Renal cortical epithelial cell (primary cell): ENCODE measurements at regions not wholly inside any gene's neighbourhood (a gene's known extent, or its start where the extent isn't known, plus 50 kb on each side); places are given as distances from the start of the nearest gene placed in this dataset.

Experiments
- DNase-seq: peaks from one replicate; pipeline ENCODE4 v3.0.0-alpha.2; 2011; ENCODE audit warnings: low read depth

DNA sequence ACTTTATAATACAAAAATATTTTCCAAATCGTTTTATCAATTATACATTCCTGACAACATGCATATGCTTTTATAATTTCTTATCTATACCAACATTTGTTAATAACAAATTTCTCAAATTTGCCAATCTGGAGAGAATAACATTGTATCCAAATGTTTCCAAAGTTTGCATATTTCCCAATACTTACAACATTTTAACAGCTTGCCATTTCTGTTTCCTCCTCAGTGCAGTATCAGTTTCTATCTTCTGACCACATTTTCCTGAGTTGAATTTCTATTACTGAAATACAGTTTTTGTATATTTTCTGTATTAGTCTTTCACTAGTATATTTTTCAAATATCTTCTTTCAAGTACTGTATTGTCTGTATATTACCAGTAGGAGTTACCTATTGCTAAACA lies 1594.3 kb downstream of the PLA2G4A start:
- no peak for DNase-seq

DNA sequence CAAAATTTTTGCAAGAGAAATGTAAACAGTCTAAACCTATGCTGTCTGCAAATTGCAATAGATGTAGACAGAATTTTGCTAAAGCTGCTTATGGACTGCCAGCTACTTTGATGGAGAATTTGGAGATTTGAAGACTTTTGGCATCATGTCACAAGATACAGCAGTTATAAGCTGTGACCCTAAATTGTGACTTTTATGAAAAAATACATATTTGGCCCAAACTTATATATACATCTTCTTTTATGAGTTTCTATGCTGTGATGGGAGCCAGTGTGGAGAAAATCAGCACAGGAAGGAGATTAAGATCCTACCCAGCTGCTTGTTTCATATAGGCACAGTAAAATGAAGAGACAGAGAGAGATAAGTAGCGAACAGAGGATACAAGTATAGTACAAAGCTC lies 1595.4 kb downstream of the PLA2G4A start:
- DNase-seq: no peak

DNA sequence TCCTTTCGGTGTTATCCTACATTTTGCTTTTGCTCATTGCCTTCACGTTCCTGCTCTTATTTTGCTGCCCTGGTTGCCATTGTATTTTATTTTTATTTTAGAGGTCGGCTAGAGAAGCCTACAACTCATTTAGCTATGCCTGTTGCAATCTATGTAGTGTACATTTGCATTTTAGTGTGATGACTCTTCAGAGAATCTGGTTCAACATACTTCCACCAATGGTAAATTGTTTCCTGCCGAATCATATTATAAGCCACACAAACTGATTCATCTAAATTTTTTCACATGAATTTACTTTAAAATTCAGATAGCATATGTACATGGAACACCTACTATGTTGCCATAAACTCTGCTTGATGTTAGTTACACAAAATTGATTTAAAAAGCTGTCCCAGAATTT lies 1596.9 kb downstream of the PLA2G4A start:
- no peak for DNase-seq

DNA sequence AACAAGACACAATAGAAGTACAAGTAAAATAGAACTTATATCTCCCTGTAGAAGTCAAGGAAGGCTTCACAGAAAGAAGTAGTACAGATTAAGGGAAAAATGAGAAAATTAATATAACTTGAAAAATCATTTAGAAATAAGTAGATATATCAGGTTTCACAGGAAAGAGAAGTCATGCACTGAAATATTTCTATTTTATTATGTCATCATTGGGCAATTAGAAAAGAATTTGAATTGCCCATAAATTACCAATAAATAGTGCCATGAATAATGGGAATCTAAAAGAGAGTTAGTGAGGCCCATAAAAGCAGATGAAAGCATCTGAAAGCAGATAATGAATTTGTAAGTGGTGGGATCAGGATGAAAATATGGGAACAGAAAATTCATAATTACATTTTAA lies 1597.8 kb downstream of the PLA2G4A start:
- no peak for DNase-seq

DNA sequence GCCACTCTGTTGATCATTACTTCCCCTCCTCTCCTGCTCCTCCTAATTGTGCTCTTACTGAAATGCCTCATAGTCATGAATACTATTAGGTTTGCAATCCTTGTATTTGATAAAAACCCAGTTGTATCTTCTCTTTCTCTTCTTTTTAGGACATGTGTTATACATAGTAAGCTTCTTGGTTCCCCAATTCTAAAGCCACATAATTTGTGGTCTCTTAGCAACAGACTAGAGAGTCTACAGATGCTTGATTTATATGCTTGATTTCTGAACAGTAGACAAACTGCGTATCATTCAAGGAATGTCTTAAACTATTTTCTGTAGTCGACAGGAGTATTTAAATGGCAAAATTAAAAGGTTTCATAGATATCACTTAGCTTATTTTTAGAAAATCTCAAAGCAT lies 1598.9 kb downstream of the PLA2G4A start:
- DNase-seq: no peak

DNA sequence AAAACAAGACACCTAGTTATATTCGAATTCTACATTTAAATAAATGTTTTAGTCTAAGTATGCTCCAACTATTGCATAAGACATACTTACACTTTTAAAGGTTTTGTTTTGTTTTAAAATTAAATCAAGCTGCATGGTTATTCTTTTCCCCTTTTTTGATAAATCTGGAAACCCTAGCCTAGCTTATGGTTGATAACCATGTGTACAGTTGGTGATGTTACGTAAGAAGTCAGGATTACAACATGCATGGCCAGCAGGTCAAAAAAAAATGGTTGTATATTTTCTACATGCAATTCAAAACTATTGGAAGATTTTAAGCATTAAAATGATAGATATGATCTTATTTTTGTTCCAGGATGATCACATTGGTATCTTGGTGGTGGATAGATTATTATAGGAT lies 1600.6 kb downstream of the PLA2G4A start:
- no peak for DNase-seq

DNA sequence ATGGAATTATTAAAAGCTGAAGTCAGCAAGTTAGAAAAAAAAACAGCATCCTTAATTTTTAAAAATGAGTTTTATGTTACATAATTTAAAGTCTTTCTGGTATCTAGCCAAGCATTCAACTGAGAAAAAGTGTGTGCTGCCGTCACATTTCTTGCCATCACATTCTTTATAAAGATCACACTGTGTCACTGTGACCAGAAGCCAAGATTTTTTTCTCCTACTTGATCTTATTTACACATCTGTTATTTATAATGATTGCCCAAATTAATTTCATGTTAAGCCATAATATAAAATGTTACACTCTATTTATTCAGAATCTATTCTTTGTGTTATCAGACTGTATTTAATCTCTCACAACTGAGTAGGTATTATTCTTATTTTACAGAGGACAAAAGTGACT lies 1603.7 kb downstream of the PLA2G4A start:
- no peak for DNase-seq

DNA sequence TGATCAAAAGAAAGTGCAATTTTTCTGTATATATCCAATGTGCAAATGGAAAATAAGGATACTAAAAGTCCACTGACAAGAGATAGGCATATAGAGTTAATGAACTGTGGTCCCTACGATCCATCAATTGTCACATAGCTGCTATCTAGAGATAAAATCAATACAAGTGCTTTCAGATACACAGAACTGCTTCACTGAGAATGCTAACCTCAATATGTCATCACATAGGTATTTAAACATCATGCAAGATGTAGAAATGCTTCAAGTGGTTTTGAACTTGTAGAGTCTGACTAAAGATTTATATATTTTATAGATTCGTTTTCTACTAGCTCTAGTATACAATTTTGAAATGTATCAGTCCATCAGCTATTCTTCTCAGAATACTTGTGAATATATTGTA lies 1604.7 kb downstream of the PLA2G4A start:
- peak; percentile 11 for DNase-seq

DNA sequence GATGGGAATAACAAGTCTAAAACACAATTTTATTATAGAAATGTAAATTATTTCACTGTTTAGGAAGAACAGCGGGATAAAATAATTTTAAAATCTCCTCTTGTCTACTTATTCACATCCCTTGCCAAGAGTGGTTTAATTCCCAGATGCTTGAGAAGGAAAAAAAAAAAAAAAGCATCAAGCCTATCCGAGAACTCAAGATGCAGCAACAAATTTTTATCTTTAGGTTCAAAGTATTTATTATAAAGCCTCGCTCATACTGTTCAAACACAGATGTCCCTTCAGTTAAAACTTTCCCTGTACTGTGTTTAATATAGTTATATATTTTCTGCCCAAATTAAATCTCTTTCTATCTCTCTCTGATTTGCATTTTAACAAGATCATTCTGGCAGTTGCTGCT lies 1615.8 kb downstream of the PLA2G4A start:
- no peak for DNase-seq

DNA sequence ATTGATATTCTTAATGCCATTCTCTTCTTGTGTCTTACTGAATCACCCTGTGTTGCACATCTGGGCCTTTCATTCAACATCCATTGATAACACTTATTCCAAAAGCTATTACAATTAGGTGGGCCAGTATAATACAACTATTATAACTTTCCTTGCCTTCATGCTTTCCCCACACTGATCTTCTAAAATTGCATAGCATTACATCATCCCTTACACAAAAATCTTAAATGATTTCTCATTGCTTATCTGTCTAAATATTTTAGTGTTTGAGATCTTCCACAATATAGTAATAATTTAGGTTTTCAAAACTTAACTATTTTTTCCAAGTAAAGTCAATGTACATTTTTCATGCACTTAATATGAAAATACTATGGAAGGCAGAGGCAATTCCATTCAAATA lies 1634.1 kb downstream of the PLA2G4A start:
- DNase-seq: no peak

DNA sequence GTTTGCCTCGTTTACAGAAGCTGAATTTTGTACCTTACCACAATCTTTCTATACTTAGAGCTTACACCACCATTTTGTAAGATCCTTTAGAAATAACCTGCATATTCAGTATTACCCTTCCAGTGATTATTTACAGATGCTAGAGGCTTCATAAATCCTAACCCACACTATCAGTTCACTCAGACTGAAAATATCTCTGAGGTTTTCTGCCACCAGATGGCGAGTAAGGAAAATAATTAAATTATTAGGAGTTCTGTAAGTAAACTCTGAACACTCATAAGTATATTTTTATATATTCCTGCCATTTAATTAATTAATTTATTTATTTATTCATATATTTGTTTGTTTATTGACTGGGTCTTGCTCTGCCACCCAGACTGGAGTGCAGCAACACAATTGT lies 1635.2 kb downstream of the PLA2G4A start:
- no peak for DNase-seq

DNA sequence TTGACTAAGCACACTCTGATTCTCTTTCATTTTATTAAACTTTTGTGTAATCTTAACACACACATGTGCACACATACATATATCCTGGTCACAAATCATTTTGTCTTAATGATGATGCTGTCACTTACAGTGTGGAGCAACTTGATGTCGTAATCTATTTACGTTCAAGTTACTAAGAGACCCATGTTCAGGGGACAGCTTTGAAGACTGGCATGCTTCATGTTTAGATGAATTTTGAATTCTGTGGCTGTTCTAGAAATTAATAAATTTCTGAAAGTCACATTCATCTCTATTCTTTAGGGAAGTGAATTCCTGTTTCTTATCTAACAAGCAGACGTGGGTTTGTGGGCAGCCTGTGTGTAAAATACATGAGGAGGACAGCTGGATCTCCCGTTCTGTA lies 1637.8 kb downstream of the PLA2G4A start:
- DNase-seq: no peak

DNA sequence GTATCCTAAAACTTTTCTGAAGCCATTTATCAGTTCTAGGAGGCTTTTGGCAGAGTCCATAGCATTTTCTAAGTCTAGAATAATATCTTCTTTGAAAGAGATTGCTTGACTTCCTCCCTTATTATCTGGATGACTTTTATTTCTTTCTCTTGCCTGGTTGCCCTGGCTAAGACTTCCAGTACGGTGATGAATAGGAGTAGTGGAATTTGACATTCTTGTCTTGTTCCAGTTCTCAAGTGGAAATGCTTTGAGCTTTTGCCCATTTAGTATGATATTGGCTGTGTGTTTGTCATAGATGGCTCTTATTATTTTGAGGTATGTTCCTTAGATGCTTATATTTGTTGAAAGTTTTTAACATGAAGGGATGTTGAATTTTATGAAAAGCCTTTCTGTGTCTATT lies 1647.9 kb downstream of the PLA2G4A start:
- no peak for DNase-seq

DNA sequence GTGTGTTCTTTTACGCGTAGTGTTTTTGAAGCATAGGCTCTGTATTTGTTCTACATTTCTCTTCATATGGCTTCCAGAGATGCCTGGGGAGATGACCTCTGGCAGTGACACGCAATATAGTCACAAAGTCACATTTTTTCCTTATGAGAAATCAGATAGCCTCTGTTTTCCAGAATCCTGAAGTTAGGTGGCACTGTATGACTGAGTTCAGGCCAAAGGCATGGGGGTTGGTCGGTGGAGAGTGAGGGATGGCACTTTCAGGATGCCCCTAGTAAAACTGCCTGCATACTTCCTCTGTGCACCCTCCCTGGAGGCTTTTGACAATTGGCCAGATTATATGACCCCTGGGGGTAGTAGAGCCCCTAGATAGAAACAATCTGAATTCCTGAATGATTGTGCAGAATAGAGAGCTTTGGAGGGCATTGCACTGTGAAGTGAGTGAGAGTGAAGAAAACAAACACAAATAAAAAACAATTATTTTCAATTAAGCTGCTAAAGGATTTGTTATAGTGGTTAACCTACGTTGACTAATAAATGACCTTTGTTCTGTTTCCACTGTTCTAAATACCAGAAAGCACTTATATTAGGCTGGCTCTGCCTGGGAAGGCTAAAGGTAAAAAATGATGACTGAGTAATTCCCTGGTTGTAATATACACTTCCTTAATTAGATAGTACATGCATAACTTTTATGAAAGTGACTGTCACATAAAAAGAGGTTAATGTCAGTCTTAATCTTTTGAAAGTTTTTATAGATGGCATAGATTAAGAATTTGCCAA lies 1660.8 kb downstream of the PLA2G4A start:
- peak; percentile 25 for DNase-seq

DNA sequence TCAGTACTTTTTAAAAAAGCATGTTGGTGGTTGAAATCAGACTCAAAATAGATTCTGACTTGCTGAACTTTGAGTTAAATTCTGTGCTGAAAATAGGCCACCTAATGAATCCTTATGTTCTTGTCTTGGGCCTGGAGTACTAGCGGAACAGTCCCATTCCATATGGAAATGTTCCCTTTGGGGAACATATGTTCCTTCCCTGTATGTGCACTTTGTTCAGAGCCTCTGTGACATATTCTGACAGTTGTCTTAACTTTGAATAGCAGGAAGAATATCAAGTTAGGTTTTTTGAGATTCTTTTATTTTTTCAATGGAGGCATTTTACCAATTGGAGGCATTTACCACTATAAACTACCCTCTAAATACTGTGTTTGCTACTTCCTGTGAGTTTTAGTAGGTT lies 1667.8 kb downstream of the PLA2G4A start:
- no peak for DNase-seq

DNA sequence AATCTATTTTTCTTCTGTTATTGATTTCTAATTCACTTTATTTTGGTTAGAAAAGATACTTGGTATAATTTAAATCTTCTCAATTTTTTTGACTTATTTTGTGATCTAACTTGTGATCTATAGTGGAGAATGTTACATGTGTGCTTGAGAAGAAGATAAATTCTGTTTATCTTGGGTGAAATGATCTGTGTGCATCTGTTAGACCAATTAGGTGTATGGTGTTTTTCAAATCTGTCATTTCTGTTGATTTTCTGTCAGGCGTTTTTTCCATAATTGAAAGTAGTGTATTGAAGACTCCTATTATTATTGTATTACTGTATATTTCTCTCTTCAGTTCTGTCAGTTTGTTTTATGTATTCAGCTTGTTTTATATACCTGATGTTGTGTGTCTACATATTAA lies 1668.3 kb downstream of the PLA2G4A start:
- DNase-seq: no peak

DNA sequence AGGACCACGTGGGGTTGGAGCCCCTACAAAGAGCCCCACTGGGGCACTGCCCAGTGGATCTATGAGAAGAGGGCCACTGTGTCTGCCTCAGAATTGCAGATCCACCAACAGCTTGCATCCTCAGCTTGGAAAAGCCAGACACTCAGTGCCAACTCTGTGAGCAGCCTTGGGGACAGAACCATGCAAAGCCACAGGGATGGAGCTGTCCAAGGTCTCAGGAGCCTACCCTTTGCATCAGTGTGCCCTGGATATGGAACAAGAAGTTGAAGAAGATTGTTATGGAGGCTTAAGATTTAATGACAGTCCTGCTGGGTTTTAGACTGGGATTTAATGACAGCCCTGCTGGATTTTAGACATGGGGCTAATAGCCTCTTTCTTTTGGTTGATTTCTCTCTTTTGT lies 1670.9 kb downstream of the PLA2G4A start:
- peak; percentile 1 for DNase-seq

DNA sequence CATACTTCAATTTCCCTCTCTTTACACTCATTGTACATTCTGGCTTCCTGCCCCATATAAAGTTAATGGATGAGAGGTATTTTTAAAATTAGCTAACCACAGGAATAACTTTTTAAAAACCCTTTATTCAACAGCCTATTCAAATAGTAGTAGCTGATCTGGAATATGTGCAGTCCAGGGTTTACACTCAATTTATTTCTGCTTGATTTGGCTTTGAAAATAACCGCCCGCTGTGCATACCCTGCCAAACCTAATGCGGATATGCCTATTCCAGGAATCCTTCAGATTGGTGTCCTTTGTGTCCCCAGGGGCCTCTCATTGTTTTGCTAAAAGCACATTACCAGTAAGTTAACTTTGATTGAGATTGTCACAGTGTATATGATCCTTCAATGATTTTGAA lies 1686.2 kb downstream of the PLA2G4A start:
- no peak for DNase-seq

DNA sequence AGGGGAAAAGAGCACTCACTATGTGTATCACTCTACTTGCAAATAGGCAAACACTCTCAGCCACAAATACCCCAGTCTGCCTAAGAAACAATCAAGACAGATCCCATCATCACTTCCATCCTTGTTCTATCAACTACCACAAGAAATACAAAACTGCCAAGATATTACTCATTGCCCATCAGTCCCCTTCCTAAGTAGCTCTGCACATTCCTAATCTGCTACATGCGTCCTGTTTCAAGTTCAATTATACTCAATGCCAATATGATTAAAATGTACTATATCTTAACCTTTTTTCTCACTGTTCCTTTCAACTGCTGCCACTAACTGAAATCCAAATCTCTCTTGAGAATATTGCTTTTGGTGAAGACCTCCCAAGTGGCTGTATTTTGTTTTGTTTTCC lies 1688.4 kb downstream of the PLA2G4A start:
- DNase-seq: no peak

DNA sequence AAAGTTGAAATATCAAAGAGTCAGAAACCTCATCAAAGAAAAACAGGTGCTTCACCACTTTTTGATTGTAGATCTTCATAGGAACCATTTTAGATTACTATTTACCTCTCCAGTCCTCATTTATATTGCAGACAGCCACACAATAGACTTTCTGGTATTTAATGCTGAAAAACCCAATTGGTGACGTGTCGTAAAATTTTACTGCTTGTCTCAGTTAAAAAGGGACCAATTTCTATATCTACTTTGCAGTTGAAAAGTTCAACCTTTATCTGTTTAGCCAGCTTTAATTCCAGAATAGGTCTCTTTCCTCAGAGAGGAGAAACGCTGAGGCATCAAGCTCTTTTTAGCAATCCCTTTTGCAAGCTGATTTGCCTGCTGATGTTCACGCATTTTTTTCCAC lies 1722.4 kb downstream of the PLA2G4A start:
- DNase-seq: no peak

DNA sequence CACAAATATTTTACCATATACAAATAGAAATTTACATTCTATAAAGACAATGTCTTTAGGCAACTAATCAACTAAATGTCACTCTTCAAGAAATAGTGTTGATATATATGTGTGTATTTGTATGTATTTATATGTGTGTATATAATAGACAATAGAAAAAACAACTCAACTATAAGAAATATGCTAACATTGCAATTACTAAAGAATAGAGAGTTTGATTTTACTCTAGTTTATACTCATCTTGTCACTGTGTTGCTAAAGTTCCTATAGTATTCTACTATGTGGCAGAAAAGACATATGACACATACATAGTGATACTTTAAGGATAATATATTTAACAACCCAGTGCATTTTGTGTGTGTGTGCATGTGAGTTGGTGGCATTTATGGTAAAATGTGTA lies 1728.3 kb downstream of the PLA2G4A start:
- DNase-seq: no peak

DNA sequence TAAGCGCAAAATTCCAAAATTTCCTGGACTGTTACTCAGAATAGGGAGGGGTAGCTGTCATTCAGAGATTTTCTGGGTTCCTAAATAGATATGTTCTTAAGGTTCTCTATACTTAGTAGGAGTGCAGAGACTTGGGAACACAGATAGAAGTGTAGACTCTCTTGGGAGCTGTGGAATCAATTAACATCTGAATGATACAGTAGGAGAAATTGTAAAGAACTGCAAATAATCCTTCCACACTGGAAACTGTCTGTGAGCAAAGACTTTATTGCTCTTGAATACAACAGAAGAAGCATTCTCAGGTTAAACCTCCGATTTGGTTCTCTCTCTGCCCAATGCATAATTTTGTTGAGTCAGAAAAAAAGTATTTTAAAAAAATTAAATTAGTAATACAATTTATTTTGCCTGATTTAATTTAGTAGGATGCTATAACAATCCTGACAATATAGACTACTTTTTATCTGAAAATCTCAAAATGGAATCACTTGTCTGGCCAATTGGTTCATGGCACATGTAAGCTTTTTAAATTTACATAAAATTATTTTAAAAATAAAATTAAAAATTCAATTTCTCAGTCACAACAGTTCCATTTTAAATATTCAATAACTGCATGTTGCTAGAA lies 1754.3 kb downstream of the PLA2G4A start:
- no peak for DNase-seq

DNA sequence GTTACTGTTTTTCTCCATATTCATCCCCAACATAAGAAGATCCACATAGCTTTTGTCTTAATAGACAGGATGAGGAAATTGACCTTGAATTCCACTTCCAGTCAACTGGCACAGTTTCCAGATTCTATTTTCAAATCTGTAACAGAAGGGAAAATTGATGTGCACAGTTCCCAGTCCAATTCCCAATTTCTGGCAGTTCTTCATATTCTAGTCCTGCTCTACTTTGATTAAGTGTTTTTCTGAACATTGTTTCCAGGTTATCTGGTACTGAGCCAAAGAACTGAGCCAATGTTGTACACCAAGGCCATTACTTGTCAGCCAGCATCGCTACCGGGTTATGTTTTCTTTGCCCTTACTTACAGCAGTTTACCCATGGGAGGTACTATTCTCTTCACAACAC lies 1755.4 kb downstream of the PLA2G4A start:
- DNase-seq: no peak

DNA sequence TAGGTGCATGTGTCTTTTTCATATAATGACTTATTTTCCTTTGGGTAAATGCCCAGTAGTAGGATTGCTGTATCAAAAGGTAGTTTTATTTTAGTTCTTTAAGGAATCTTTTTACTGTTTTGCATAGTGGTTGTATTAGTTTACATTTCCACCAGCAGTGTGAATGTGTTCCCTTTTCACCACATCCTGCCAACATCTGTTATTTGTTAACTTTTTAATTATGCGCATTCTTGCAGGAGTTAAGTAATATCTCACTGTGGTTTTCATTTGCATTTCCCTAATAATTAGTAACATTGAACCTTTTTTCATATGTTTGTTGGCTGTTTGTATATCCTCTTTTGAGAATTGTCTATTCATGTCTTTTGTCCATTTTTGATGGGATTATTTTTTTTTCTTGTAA lies 1761.9 kb downstream of the PLA2G4A start:
- peak; percentile 62 for DNase-seq
